Dedifferentiated amniotic fluid mesenchymal stem cell (primary cell): ENCODE measurements at regions not wholly inside any gene's neighbourhood (a gene's known extent, or its start where the extent isn't known, plus 50 kb on each side); places are given as distances from the start of the nearest gene placed in this dataset.

Experiments used
- DNase-seq: peaks from one replicate; pipeline ENCODE4 v3.0.0-alpha.2; 2016; ENCODE audit errors: extremely low spot score

- no peak for DNase-seq
These were observed 264.7 kb downstream of the IRS2 start for GRCh38 chr13:109521719-109522118.

GRCh38 chr13:109517517-109517916 lies 268.9 kb downstream of the IRS2 start:
- DNase-seq = no peak

GRCh38 chr13:109516186-109516585 lies 270.2 kb downstream of the IRS2 start:
- no peak for DNase-seq

DNA sequence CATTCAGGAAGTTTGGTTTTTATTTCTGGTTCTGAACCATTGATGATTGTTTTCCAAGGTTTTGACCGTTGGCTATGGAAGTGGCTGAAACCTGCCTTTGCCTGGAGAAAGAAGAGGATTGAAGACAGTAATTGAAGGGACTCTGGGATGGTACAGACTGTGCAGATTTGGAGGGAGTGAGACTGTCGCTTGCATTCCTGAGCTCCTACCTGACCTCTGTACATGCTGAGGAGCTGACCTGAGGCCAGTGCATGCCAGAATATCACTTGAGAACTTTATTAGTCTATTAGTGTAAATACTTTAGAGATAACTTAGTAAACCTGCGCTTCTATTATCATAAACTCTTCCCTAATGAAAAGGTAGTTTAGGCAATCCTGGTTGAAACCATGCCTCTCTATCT lies 276.4 kb downstream of the IRS2 start:
- DNase-seq = no peak

DNA sequence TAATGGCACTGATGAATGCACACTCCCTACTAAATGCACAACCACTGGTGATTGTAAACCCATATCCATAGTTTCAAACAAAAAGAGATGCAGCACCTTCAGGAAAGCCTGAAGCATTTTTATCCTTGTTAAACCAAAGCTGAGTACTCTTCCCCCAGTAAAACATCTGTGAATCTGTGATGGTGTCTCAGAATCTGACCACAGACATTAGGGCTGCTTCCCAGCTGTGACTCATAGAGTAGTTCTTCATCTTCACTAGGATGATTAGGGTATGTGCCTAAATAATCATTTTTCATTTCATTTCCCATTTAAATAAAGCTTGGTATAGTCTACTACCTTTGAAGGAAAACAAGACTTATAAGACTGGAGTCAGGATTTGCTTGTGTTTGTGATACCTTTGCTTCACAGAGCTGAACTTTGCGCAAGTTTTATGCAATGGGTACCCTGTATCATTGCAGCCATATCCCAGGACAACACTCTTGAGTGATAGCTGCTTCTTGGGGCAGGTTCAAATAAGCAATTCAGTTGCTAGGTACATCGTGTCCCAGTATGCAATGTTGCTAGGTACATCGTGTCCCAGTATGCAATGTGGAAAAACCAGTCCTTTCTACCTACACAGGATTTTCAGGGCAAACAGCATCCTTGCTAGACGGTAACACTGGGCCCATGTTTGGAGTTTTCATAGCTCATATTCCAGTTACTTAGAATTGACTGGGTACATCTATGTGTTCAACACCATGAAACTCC lies 277.1 kb downstream of the IRS2 start:
- DNase-seq = no peak

DNA sequence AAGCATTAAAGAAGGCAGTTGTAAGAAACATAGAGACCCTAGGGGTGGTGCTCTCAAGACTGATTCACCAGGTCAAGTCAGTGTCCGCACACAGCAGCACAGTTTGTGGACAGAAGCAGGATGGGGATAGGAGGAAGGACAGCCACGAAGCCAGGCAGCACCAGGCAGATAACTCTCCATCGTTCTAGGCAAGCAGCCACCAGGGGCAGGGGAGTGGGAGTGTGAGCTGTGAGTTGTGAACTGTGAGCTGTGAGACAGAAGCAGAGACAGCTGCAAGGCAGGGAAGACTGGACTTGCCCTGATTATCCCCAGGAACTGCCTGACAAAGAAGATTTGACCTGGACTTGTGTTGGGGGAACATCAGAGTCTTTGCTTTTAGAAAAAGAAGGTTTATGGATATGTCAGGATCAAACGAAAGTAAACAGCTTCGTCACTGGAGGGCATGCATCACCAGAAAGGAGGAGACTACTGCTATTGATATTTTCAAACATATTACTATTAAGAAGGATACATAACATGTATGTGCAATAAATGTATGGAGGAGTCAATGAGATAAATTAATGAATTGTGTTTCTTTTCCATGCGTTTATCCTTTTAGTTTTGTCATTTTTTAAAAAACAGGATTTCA lies 286.1 kb downstream of the IRS2 start:
- no peak for DNase-seq

- DNase-seq = no peak
These were observed 288.5 kb downstream of the IRS2 start for GRCh38 chr13:109497917-109498316.

- DNase-seq = no peak
These were observed 290.2 kb downstream of the IRS2 start for GRCh38 chr13:109496216-109496615.

DNA sequence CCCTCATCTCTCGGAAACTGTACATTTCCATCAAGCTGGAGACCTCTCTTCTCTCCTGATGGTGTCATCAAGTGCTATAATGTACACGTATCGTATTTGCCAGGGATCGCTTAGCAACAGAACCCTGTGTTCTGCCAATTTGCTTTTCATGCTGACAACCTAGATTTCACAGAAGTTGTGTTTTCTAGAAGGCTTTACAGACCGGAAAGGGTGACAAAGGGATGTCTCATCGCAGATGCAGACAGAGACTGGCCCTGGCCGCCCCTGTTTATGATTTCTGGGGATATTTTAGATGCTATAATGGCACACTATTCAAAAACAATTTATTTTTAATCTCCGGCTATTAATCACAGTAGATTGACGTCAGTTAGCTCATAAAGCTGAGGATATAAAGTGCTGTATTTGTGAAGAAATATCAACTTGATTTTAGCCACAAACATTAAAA lies 291.4 kb downstream of the IRS2 start:
- DNase-seq = no peak

- DNase-seq = no peak
These were observed 301.1 kb downstream of the IRS2 start for GRCh38 chr13:109485136-109485794.

GRCh38 chr13:109483284-109483683 lies 303.1 kb downstream of the IRS2 start:
- no peak for DNase-seq

DNA sequence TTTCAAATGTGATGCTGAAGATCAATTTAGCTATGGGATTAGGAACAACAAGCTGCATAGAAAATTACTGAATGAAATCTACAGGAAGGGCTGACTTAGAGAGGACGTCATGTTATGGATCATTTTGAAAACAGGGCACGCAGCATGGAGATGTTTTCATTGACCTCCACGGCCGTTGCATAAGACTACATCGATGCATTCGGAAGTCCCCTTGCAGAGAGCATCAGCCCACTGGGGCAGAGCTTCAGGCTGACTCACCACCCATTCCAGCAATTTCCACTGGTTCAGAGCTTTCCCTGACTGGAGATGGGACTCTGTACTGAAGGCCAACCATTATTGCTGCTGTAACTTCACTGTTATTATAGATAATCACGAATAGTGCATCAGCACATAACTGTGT lies 305.3 kb downstream of the IRS2 start:
- no peak for DNase-seq

- no peak for DNase-seq
These were observed 306.1 kb downstream of the IRS2 start for GRCh38 chr13:109480011-109480955.

DNA sequence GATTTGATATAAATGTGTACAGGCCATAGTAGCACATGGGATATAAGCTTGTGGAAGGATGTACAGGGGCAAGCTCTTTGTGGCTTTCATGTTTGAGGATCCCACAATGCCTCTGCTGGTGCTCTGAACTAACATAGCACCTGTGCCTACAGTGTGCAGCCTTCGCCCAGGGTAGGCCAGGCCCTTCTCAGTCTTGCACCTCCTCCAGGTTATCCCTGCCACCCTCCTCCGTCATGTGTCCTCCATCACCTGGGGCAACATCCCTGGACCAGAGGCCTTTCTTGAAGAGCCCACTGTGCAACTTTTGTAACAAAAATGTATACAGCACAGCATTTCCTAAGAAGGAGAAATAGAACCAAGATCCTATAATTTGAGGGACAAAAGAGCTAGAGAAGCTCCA lies 306.8 kb downstream of the IRS2 start:
- no peak for DNase-seq

GRCh38 chr13:109476001-109476400 lies 310.4 kb downstream of the IRS2 start:
- no peak for DNase-seq

DNA sequence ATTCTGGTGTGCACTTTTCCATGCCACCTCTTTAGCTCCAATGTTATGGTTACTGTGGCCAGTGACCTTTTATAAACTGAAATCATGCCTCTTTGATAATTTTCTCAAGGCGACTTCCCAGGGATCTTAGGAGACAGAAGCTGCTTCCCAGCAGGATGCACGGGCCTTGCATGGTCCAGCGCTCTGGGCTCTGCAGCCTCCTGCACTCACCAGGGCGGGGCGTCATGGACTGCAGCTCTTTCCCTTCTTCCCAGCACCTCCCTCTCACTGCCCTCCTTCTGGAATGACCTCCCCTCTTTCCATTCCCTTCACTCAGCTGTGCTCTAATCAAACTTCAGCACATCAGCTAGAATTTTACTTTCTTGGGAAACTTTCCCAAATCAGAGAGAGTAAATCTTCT lies 318.3 kb downstream of the IRS2 start:
- no peak for DNase-seq

GRCh38 chr13:109465148-109465547 lies 321.2 kb downstream of the IRS2 start:
- DNase-seq = peak; percentile 79

DNA sequence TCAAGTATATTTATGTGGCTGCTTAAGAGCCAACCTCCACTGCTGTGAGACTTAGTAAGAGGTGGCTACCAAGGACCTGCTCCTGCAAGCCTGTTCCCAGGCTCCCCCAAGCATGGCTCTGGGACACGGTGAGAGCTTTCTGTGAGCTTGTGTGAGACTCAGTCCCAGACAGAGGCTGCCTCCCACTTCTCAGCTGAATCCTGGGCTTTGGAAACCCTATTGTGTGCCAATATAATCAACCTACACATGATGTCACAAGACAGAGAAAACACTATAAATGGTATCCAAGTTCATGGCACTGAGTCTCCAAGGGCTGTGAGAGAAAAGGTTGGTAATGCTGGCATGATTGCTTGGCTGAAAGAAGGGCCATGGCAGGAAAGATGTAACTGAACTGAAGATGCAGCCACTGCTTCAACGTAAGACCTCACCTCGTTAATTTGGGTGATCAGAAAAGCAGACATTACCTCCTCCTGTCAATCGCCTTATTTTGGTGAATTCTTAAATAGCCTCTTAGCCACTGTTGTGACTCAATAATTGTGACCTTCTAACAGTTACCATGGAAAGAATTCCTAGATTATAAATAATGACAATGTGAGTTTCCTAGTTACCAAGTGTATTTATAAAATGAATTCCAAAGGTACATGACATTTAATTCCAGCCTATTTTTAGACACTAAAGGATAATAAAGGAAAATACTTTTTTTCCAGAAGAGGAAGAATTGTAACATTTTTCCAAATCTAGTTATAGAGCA lies 332.0 kb downstream of the IRS2 start:
- peak; percentile 52 for DNase-seq

- no peak for DNase-seq
These were observed 334.7 kb downstream of the IRS2 start for GRCh38 chr13:109451726-109452125.

DNA sequence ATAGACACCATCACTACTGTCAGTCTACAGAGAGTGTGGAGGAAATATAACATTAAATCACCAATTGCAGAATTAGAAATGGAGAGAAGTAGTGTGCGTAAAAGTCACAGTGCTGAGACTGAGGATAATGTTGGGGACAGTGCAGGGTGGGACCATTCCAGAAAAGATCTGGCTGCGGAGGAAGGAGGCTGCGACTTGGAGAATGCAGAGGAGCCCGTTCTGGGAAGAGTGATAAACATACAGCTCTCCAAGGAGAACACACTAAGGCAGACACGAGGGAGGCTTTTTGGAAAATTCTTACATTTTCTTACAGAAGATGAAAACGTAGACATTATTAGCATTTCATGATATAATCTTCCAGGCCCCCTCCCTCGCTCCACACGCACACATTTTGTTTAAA lies 337.8 kb downstream of the IRS2 start:
- no peak for DNase-seq

GRCh38 chr13:109447667-109448066 lies 338.7 kb downstream of the IRS2 start:
- no peak for DNase-seq
